ENCODE measurements at regions not wholly inside any gene's neighbourhood (a gene's known extent, or its start where the extent isn't known, plus 50 kb on each side); places are given as distances from the start of the nearest gene placed in this dataset.
"Not testable (repeated sequence)": the region's sequence is repeated elsewhere in the genome, so short reads cannot be mapped to it uniquely, and the experiment has no call there.

GRCh38 chr5:74536658-74537057 is 103.9 kb downstream of the ENC1 start:
- 92 to 95% methylated on average over 1 of the region's 1 CpG for WGBS, 2 donors
- H3K4me3 ChIP-seq (ENCODE audit: low read depth in 1 of 2, low read length in 2 of 2): no peak overlapping the region
- H3K9me3 ChIP-seq (ENCODE audit: control insufficient read depth in 2 of 2, insufficient read depth in 1 of 2, low read depth in 1 of 2, low read length in 1 of 2): no peaks in the 10 kb centered on the region
- no peak overlapping the region for H3K27ac ChIP-seq (ENCODE audit: low read depth in 2 of 2, low read length in 1 of 2)
- H3K4me1 ChIP-seq (ENCODE audit: control insufficient read depth in 2 of 2, insufficient read depth in 2 of 2, low read length in 1 of 2): peaks cover 0 to 3% of the 10 kb centered on the region in 2 donors
- no peaks in the 10 kb centered on the region for H3K36me3 ChIP-seq (ENCODE audit: control insufficient read depth in 2 of 2, insufficient read depth in 2 of 2, low read length in 1 of 2)
- no peaks in the 10 kb centered on the region for H3K27me3 ChIP-seq (ENCODE audit: control insufficient read depth in 1 of 2, insufficient read depth in 2 of 2, low read length in 2 of 2)

GRCh38 chr5:74535926-74536325 is 104.6 kb downstream of the ENC1 start:
- WGBS, 2 donors: 88 to 94% methylated on average over 2 of the region's 2 CpGs
- Histone ChIP-seq H3K36me3 (ENCODE audit: control insufficient read depth in 2 of 2, insufficient read depth in 2 of 2, low read length in 1 of 2) (no peaks in the 10 kb centered on the region), H3K4me3 (ENCODE audit: low read depth in 1 of 2, low read length in 2 of 2) (no peak overlapping the region), H3K27me3 (ENCODE audit: control insufficient read depth in 1 of 2, insufficient read depth in 2 of 2, low read length in 2 of 2) (no peaks in the 10 kb centered on the region), H3K9me3 (ENCODE audit: control insufficient read depth in 2 of 2, insufficient read depth in 1 of 2, low read depth in 1 of 2, low read length in 1 of 2) (no peaks in the 10 kb centered on the region), H3K27ac (ENCODE audit: low read depth in 2 of 2, low read length in 1 of 2) (no peak overlapping the region), H3K4me1 (ENCODE audit: control insufficient read depth in 2 of 2, insufficient read depth in 2 of 2, low read length in 1 of 2) (peaks cover 0 to 3% of the 10 kb centered on the region in 2 donors)

GRCh38 chr5:74534397-74535129 is 106.0 kb downstream of the ENC1 start:
- Histone ChIP-seq H3K27ac (ENCODE audit: low read depth in 2 of 2, low read length in 1 of 2) (no peak overlapping the region), H3K4me1 (ENCODE audit: control insufficient read depth in 2 of 2, insufficient read depth in 2 of 2, low read length in 1 of 2) (peaks cover 0 to 3% of the 10 kb centered on the region in 2 donors), H3K4me3 (ENCODE audit: low read depth in 1 of 2, low read length in 2 of 2) (no peak overlapping the region), H3K36me3 (ENCODE audit: control insufficient read depth in 2 of 2, insufficient read depth in 2 of 2, low read length in 1 of 2) (no peaks in the 10 kb centered on the region), H3K9me3 (ENCODE audit: control insufficient read depth in 2 of 2, insufficient read depth in 1 of 2, low read depth in 1 of 2, low read length in 1 of 2) (no peaks in the 10 kb centered on the region), H3K27me3 (ENCODE audit: control insufficient read depth in 1 of 2, insufficient read depth in 2 of 2, low read length in 2 of 2) (no peaks in the 10 kb centered on the region)
- WGBS, 2 donors: 90 to 93% methylated on average over 2 of the region's 2 CpGs

GRCh38 chr5:74530326-74531050 is 110.0 kb downstream of the ENC1 start:
- Histone ChIP-seq H3K9me3 (ENCODE audit: control insufficient read depth in 2 of 2, insufficient read depth in 1 of 2, low read depth in 1 of 2, low read length in 1 of 2) (no peaks in the 10 kb centered on the region), H3K4me3 (ENCODE audit: low read depth in 1 of 2, low read length in 2 of 2) (no peak overlapping the region), H3K4me1 (ENCODE audit: control insufficient read depth in 2 of 2, insufficient read depth in 2 of 2, low read length in 1 of 2) (no peaks in the 10 kb centered on the region), H3K27me3 (ENCODE audit: control insufficient read depth in 1 of 2, insufficient read depth in 2 of 2, low read length in 2 of 2) (no peaks in the 10 kb centered on the region), H3K27ac (ENCODE audit: low read depth in 2 of 2, low read length in 1 of 2) (no peak overlapping the region), H3K36me3 (ENCODE audit: control insufficient read depth in 2 of 2, insufficient read depth in 2 of 2, low read length in 1 of 2) (no peaks in the 10 kb centered on the region)
- 64 to 68% methylated on average over 4 of the region's 4 CpGs for WGBS, 2 donors

GRCh38 chr5:74529101-74529500 is 111.4 kb downstream of the ENC1 start:
- Histone ChIP-seq H3K36me3 (ENCODE audit: control insufficient read depth in 2 of 2, insufficient read depth in 2 of 2, low read length in 1 of 2) (no peaks in the 10 kb centered on the region), H3K27ac (ENCODE audit: low read depth in 2 of 2, low read length in 1 of 2) (no peak overlapping the region), H3K4me1 (ENCODE audit: control insufficient read depth in 2 of 2, insufficient read depth in 2 of 2, low read length in 1 of 2) (no peaks in the 10 kb centered on the region), H3K9me3 (ENCODE audit: control insufficient read depth in 2 of 2, insufficient read depth in 1 of 2, low read depth in 1 of 2, low read length in 1 of 2) (no peaks in the 10 kb centered on the region), H3K4me3 (ENCODE audit: low read depth in 1 of 2, low read length in 2 of 2) (no peak overlapping the region), H3K27me3 (ENCODE audit: control insufficient read depth in 1 of 2, insufficient read depth in 2 of 2, low read length in 2 of 2) (no peaks in the 10 kb centered on the region)
- WGBS, 2 donors: 76 to 79% methylated on average over 7 of the region's 7 CpGs

- no peak overlapping the region for H3K4me3 ChIP-seq (ENCODE audit: low read depth in 1 of 2, low read length in 2 of 2)
- H3K27me3 ChIP-seq (ENCODE audit: control insufficient read depth in 1 of 2, insufficient read depth in 2 of 2, low read length in 2 of 2): no peaks in the 10 kb centered on the region
- no peaks in the 10 kb centered on the region for H3K36me3 ChIP-seq (ENCODE audit: control insufficient read depth in 2 of 2, insufficient read depth in 2 of 2, low read length in 1 of 2)
- 86 to 88% methylated on average over 1 of the region's 1 CpG for WGBS, 2 donors
- peaks cover 0 to 4% of the 10 kb centered on the region in 2 donors for H3K9me3 ChIP-seq (ENCODE audit: control insufficient read depth in 2 of 2, insufficient read depth in 1 of 2, low read depth in 1 of 2, low read length in 1 of 2)
- no peak overlapping the region for H3K27ac ChIP-seq (ENCODE audit: low read depth in 2 of 2, low read length in 1 of 2)
- H3K4me1 ChIP-seq (ENCODE audit: control insufficient read depth in 2 of 2, insufficient read depth in 2 of 2, low read length in 1 of 2): no peaks in the 10 kb centered on the region
Observed at GRCh38 chr5:74526111-74526510, 114.4 kb downstream of the ENC1 start.

- H3K27me3 ChIP-seq (ENCODE audit: control insufficient read depth in 1 of 2, insufficient read depth in 2 of 2, low read length in 2 of 2); H3K36me3 ChIP-seq (ENCODE audit: control insufficient read depth in 2 of 2, insufficient read depth in 2 of 2, low read length in 1 of 2); H3K27ac ChIP-seq (ENCODE audit: low read depth in 2 of 2, low read length in 1 of 2); H3K9me3 ChIP-seq (ENCODE audit: control insufficient read depth in 2 of 2, insufficient read depth in 1 of 2, low read depth in 1 of 2, low read length in 1 of 2); H3K4me1 ChIP-seq (ENCODE audit: control insufficient read depth in 2 of 2, insufficient read depth in 2 of 2, low read length in 1 of 2); H3K4me3 ChIP-seq (ENCODE audit: low read depth in 1 of 2, low read length in 2 of 2): not testable (repeated sequence)
- WGBS, 2 donors: 87 to 95% methylated on average over 3 of the region's 3 CpGs
Observed at GRCh38 chr5:74524767-74525166, 115.8 kb downstream of the ENC1 start.

- H3K4me1 ChIP-seq (ENCODE audit: control insufficient read depth in 2 of 2, insufficient read depth in 2 of 2, low read length in 1 of 2); H3K27me3 ChIP-seq (ENCODE audit: control insufficient read depth in 1 of 2, insufficient read depth in 2 of 2, low read length in 2 of 2); H3K9me3 ChIP-seq (ENCODE audit: control insufficient read depth in 2 of 2, insufficient read depth in 1 of 2, low read depth in 1 of 2, low read length in 1 of 2); H3K4me3 ChIP-seq (ENCODE audit: low read depth in 1 of 2, low read length in 2 of 2); H3K27ac ChIP-seq (ENCODE audit: low read depth in 2 of 2, low read length in 1 of 2); H3K36me3 ChIP-seq (ENCODE audit: control insufficient read depth in 2 of 2, insufficient read depth in 2 of 2, low read length in 1 of 2): not testable (repeated sequence)
- 94 to 95% methylated on average over 4 of the region's 4 CpGs for WGBS, 2 donors
Observed at GRCh38 chr5:74523698-74524097, 116.8 kb downstream of the ENC1 start.

GRCh38 chr5:74522838-74523237 is 117.7 kb downstream of the ENC1 start:
- not testable (repeated sequence) for H3K36me3 ChIP-seq (ENCODE audit: control insufficient read depth in 2 of 2, insufficient read depth in 2 of 2, low read length in 1 of 2); H3K9me3 ChIP-seq (ENCODE audit: control insufficient read depth in 2 of 2, insufficient read depth in 1 of 2, low read depth in 1 of 2, low read length in 1 of 2); H3K27ac ChIP-seq (ENCODE audit: low read depth in 2 of 2, low read length in 1 of 2); H3K4me3 ChIP-seq (ENCODE audit: low read depth in 1 of 2, low read length in 2 of 2); H3K27me3 ChIP-seq (ENCODE audit: control insufficient read depth in 1 of 2, insufficient read depth in 2 of 2, low read length in 2 of 2); H3K4me1 ChIP-seq (ENCODE audit: control insufficient read depth in 2 of 2, insufficient read depth in 2 of 2, low read length in 1 of 2)
- 97 to 98% methylated on average over 2 of the region's 2 CpGs for WGBS, 2 donors

GRCh38 chr5:74521401-74521800 is 119.1 kb downstream of the ENC1 start:
- H3K9me3 ChIP-seq (ENCODE audit: control insufficient read depth in 2 of 2, insufficient read depth in 1 of 2, low read depth in 1 of 2, low read length in 1 of 2): peaks cover 2 to 4% of the 10 kb centered on the region in 2 donors
- H3K27ac ChIP-seq (ENCODE audit: low read depth in 2 of 2, low read length in 1 of 2): no peak overlapping the region
- peaks cover 0 to 2% of the 10 kb centered on the region in 2 donors for H3K4me1 ChIP-seq (ENCODE audit: control insufficient read depth in 2 of 2, insufficient read depth in 2 of 2, low read length in 1 of 2)
- no peak overlapping the region for H3K4me3 ChIP-seq (ENCODE audit: low read depth in 1 of 2, low read length in 2 of 2)
- H3K27me3 ChIP-seq (ENCODE audit: control insufficient read depth in 1 of 2, insufficient read depth in 2 of 2, low read length in 2 of 2): no peaks in the 10 kb centered on the region
- no peaks in the 10 kb centered on the region for H3K36me3 ChIP-seq (ENCODE audit: control insufficient read depth in 2 of 2, insufficient read depth in 2 of 2, low read length in 1 of 2)
- 64 to 67% methylated on average over 3 of the region's 3 CpGs for WGBS, 2 donors
